ENCODE measurements at regions not wholly inside any gene's neighbourhood (a gene's known extent, or its start where the extent isn't known, plus 50 kb on each side); places are given as distances from the start of the nearest gene placed in this dataset.

GRCh38 chr2:128439031-128439790, 120.5 kb upstream of the HS6ST1 start:
- DNase-seq, result no peak

DNA sequence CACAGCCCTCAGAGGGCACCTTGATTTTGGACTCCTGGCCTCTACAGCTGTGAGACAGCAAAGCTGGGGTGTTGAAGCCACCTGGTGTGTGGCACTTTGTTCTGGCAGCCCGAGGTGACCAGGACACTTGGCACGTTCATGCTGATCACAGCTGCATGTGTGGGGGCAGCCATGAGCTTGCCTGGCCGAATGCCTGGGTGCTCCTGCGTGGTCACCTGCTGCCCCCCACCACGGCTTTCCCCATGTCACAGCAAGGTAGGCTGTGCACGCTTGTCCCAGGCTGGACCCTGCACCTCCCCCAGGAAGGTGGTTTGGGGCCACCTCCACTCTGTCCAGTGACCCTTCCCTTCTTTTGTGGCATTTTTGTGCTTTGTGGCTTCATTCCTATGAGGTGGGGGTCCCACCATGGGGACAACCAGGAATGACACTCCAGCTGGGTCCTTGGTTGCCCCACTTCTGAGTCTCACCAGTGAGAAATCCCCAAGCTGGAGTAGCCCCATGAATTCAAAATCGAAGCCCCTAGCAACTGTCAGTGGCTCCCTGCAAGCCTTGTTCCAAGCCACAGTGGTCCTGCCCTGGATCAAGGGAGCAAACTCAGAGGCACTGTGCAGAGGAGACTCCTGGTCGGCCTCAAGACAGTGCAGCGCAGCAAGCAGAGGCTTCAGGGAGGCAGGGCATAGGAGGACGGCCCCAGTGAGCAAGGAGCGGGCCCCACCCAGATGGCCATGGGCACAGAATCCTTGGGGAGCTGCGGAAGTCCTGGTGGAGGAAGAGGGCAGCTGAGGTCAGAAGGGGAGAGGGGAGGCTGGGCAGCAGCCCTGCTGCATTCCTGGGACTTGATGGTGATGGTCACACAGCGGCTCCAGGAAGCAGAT, 121.4 kb upstream of the HS6ST1 start:
- no peak for DNase-seq

DNA sequence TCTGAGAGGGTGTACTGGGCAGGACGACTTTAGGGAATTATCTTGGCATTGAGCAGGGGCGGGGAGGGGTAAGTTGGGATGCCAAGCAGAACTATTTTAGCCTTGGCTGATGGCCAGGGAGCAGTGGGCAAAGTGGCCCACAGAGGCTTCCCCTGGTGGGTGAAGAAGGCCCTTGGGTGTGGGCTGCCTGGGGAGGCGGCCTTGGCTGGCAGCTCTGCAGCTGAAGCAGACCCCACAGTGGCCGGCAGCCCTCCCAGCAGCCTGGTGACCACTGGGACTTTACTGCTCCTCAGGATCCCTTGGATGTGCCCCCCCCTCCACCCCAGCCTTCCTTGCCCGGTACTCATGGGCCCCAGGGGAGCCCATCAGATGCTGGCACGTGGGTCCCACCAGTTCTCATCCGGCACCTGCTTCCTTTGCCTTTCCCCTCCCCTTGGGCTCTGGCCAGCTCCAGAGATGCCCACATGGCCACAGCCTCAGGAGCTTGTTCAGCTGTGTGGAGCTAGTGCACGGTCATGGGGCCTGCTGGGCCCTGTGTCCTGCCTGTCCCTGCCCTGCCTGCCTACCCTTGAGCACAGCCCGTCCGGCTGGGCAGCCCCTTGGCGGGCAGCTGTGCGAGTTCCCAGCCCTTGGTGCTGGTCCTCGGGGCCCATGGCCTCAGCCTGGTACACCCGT, 122.1 kb upstream of the HS6ST1 start:
- DNase-seq, result no peak

DNA sequence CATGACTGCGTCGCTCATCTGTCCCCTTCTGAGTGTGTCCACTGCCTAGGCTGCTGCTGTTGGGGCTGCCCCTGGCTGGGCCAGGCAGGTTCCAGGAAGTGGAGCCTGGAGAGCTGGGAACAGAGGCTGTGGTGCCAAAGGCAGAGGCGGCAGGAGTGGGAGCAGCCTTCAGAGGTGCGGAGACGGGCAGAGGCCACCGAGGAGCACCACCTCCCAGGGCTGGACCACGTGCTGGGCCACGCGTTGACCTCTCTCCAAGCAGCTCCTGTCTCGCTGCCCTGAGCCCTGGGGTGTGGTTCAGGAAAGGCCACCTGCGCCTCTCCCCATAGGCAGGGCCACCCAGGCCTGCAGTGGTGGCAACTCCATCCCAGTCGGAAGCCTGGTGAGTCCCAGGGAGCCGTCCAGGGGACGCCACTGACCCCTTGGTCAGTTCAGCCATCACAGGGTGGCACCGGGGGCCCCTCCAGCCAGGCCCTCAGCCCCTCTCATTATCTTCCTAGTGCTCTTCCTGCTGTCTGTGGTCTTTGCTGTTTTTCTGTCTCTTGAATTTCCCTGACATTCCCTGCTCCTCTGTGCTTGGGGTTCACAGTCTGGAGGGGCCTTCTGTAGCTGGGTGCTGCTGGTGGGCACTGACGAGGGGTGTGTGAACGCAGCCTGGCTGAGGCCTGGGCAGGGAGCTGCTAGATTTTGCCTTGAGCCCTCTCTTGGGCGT, 122.8 kb upstream of the HS6ST1 start:
- no peak for DNase-seq

DNA sequence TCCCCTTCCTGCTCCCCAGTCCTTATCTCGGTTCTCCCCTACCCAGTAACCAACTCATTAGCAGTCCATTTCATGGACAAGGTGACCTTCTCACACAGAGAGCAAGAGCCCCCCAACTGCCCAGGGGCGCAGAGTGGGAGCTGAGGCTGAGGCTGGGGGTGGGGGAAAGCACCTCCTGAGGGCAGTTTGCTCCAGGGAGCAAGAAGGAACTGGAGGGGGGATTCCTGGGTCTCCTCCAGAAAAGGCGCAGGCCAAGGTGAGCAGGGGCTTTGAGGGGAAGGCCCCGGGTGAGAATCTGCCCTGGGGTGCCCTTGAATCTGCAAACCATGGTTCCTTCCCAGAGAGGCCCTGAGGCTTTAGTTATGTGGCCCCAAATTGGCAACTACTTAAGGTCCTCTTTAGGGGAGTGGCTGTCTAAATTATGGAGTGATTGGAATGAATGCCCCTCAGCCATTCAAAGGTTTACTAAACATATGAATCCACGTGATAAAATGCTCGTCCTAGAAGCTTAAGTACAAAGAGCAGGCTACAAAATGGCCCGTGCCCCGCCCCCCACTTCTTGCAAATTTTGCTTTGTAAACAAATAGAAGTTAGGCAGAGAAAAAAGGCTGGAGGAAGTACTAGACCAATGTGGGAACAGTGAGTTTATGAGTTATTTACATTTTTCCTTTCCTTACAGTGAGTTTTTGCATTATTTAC, 123.5 kb upstream of the HS6ST1 start:
- DNase-seq, result no peak

DNA sequence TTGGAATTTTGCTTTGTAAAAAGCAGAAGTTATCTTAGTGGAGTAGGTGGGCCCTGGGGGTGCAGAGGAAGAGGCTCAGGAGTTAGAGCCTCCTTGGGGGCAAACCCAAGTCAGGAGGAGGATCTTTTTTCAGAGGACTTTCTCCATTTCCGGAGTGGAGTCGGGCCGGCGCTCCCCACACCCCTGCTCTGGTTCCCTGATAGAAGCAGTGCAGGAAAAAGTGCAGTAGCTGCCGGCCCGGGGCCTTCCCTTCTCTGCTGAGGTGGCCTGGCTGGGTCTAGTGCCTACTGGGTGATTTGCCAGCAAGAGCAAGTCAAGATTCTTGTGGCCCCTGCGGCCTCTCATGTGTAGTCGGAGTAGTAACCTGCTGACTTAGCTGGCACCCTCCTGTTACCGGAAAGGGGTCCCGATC, 124.2 kb upstream of the HS6ST1 start:
- no peak for DNase-seq

GRCh38 chr2:128444121-128444771, 125.6 kb upstream of the HS6ST1 start:
- DNase-seq, result no peak

- no peak for DNase-seq
These were observed 126.3 kb upstream of the HS6ST1 start for GRCh38 chr2:128444816-128445522.

DNA sequence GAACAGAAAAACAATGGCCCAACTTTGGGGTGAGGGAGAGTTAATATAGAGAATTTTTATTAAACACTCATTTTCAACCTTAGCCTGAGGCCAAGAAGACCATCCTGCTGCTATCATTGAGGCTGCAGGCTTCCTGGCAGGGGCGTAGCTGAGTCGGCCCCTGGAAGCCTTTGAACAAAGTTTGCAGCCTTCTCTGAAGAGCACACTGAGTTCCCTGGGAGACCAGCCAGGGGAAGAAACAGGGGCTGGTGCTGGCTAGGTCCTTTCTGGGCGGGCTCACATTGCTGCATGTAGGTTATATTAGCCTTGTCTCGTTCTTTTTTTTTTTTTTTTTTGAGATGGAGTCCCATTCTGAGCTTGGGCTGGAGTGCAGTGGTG, 126.8 kb upstream of the HS6ST1 start:
- DNase-seq, result no peak

DNA sequence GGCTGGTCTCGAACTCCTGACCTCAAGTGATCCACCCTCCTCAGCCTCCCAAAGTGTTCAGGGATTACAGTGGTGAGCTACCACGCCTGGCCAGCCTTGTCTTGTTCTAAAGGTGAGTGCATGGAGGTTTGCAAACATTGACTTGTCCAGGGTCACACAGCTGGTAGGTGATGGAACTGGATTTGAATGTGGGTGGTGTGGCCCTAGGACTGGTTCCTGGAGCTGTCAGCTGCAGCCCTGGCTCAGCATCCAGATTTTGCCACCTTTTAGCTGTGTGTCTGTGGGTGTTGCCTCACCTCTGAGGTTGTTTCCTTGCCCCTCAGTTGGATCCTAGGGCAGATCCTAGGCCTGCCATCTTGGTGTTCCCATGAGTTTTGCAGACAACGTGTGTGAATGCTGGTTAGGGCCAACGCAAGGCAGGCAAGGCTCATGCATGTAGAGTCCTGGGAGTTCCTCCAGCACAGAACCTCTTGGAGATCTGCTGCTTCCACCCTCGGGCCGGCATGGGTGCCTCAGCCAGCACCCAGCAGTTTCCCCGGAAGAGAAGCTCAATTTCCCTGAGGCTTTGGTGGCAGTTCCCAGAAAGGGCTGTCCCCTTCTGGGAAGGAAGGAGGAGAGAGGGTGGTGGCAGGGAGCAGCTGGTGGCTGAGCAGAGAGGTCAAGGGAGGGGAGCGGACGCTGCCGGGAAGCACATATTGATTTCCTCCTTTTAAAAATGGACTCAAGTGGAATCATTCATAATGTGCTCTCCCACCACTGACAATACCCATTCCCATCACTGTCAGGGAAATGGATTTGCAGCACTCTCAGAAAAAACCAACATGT, 127.6 kb upstream of the HS6ST1 start:
- no peak for DNase-seq

DNA sequence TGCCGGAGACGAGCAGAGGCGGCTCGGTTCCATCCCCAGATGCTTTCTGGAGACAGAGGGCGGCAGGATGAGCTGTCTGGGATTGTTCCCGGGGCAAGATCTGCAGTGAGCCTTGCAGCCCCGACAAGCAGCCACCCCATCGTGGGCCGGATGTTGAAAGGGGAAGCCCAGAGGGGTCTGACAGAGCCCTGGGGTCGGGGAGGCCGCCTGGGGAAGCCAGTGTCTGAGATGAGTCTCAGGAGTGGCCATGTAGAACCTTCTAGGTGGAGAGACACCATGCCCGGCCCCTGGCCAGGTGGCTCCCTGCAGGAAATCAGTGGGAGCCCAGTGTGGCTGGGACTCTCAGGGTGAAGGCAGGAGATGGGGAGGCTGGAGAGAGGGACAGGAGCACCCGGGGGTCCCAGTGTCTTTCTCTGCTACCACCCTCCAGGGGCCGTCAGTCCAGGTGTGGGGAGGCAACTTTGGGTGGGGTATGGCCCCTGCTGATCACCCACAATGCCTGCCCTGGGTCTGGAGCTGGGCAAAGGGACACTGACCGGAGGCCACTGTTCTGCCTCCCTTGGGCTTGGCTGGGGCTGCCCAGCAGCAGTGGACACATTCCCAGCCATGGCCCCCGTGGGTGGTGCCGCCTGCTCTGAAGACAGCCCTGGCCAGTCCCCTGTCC, 128.3 kb upstream of the HS6ST1 start:
- DNase-seq, result no peak

DNA sequence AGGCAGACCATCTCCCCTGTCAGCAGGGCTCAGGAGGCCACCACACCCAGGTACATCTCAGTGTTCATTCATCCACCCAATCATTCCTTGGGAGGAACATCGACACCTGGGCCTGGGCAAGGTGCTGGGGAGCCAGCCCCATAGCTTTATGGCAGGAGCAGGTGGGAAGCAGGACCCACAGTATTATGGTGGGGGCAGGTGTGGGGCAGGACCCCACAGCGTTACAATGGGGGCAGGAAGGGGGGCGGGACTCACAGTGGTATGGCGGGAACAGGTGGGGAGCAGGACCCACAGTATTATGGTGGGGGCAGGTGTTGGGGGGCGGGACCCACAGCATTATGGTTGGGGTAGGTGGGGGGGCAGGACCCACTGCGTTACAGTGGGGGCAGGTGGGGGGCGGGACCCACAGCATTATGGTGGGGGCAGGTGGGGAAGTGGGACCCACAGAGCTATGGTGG, 128.9 kb upstream of the HS6ST1 start:
- DNase-seq, result no peak

DNA sequence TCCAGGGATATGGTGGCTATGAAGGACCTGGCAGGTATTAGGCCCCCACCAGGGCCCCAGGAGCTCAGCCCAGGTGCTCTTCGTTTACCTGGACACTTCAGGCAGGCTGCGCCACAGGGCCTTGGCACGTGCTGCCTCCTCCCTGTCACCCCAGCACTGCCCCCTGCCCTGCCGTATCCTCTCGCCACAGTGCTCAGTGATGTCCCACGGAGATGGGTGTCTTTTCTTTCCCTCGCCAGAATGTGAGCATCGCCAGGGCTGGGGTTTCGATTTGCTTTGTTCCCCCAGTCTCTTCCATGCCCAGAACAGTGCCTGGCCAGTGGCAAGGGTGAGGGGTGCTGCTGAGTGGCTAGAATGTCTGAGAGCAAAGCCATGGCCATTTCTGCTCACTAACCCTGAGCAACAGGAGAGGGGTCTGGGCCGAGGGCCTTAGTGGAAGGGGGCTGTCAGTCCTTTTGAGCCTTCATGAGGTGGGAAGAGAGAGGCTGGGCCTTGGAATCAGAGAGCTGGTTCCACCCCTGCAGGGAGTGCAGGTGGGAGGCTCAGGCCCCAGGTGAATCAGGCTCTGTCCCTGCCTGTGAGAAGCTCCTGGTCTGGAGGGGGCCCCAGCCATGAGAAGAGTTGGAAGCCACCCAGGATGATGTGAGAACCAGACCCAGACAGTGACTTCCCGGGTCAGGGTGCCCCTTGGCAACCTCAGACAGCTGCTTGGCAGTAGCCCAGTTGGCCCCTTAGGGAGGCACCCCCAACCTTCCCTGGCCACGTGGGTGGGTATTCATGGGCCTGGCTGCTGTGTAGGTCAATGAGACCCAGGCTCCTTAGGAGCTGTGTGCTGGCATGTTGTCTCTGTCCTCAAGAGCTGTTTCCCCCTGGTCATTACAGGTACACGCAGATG, 129.9 kb upstream of the HS6ST1 start:
- no peak for DNase-seq

DNA sequence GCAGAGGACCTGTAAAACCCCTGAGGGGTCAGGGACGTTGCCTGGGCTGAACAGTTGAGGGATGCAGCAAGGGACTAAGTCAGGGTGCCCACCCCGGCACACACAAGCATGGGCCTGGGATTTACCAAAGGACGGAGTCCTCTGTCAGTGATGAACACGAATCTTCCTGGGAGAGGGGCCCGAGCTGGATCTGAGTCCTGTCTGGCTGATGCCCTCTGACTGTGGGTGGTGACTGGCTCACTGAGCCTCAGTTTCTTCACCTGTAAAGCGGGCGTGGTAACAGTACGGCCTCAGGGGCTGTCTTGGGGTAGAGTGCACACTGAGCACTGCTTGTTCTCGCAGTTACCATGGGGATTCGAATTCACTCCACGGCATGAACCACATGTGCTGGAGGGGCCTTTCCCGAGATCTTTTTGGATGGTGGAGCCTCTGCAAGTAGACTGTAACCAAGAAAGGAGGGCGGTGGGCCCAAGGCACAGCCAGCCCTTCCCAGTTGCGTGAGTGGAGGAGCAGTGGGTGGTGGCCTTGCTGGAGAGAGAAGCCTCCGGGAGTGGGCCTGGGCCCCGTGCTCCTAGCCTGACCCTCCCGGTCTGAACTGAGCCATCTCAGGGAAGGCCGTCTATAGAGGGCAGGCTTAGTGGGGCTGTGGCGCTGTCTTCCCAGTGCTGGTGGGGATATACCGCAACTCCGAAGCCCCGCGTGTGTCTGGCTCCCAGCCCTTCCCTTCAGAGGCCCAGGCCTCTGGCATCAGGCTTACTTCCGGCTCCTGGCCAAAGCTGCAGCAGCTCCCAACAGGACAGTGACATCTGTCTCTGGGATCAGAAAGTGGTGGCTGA, 130.8 kb upstream of the HS6ST1 start:
- no peak for DNase-seq

DNA sequence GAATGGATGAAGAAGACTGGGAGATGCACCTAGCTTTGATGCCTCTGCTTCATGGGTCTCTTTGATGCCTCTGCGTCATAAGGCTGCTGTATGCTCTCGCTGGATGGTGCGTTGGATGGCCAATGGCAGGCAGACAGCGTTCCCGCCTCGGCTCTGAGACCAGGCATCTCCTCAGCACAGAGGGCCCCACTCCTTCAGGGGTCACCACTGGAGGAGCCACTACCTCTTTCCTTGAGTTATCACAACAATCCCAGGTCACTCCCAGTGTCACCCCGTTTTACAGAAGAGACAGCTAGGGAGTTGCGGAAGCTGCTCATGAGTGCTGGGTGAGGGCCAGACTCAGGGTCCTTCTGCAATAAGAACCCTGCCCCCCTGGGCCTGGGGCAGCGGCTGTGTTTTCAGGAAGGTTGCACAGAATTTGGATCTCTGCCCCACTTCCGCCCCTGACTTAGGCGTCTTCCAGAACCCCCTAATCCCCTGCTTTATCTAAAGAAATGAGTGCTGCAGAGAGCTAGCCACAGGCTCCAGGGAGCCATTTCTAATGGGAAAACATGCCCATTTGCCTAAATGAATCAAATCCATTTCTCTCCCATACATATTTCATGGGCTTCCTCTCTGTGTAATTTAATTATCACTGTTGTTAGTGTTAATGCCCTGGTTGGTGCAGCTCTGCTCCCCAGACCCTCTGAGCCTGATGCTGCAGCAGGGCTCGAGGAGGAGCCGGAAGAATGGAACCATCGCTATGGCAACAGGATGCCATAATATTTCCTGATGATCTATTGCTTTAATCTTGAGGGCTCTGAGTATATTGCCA, 131.8 kb upstream of the HS6ST1 start:
- no peak for DNase-seq

Measured in activated gamma-delta T cell (primary cell).